Endothelial cell of umbilical vein (primary cell): ENCODE measurements at regions not wholly inside any gene's neighbourhood (a gene's known extent, or its start where the extent isn't known, plus 50 kb on each side); places are given as distances from the start of the nearest gene placed in this dataset.

Experiments
- BruUV-seq: library from RNA; stranded (reverse); fragments of 400-500 nt; replicated peaks from 2 replicates; lab custom pipeline; 2021; lab: Mats Ljungman, UMichigan
- CTCF ChIA-PET: fragments of 300-600, 350-600 bp; sonication (Branson Sonifier 250); formaldehyde crosslinking; loops from one replicate; lab custom pipeline; 2021; ENCODE audit warnings: antibody characterized with exemption, inconsistent platforms; lab: Charles Lee
- POLR2A ChIA-PET: fragments of 300-600, 350-600 bp; sonication (Branson Sonifier 250); formaldehyde crosslinking; loops from one replicate; lab custom pipeline; 2021; ENCODE audit warnings: antibody characterized with exemption, inconsistent platforms; lab: Charles Lee
- DNase-seq: peaks from one replicate; pipeline ENCODE4 v3.0.0-alpha.2; 2011; ENCODE audit warnings: low read depth, low spot score
- FAIRE-seq: peaks from 2 replicates; lab custom pipeline; 2011; peaks lifted over from hg19 to GRCh38; lab: Jason Lieb, UNC
- H2AFZ ChIP-seq: 2 replicates; pipeline ENCODE4 v1.6.0; 2012; ENCODE audit warnings: low read depth, low read length, control low read depth, inconsistent platforms
- H3K27ac ChIP-seq: 2 replicates; pipeline ENCODE4 v1.5.1; 2011; ENCODE audit warnings: low read depth, mild to moderate bottlenecking, control low read depth, low read length, moderate library complexity; ENCODE audit not compliant: insufficient read depth
- H3K27me3 ChIP-seq, 2 experiments: 2 replicates each; pipeline versions ENCODE4 v1.6.0 to v1.6.1; 2011; ENCODE audit warnings: low read length in 2 of 2, mixed read lengths in 1 of 2; ENCODE audit not compliant: control insufficient read depth in 2 of 2, insufficient read depth in 2 of 2
- H3K36me3 ChIP-seq, 2 experiments: 2 replicates in 1 of 2; 3 replicates in 1 of 2; pipeline ENCODE4 v1.5.1; 2011; ENCODE audit warnings: low read length in 2 of 2, mild to moderate bottlenecking in 1 of 2, moderate library complexity in 1 of 2; ENCODE audit not compliant: control insufficient read depth in 2 of 2, insufficient read depth in 2 of 2; ENCODE audit errors: extremely low read depth in 1 of 2
- H3K4me1 ChIP-seq: 3 replicates; pipeline ENCODE4 v1.5.1; 2011; ENCODE audit warnings: mild to moderate bottlenecking, low read length; ENCODE audit not compliant: control insufficient read depth, insufficient read depth; ENCODE audit errors: extremely low read depth
- H3K4me2 ChIP-seq: 2 replicates; pipeline ENCODE4 v1.6.1; 2011; ENCODE audit warnings: low read length, control low read depth, mixed read lengths; ENCODE audit not compliant: insufficient read depth
- H3K4me3 ChIP-seq, 3 experiments: fragments of 200-600 bp in 1 of 3; sonication (generic), shearing (Covaris generic) in 1 of 3; replicated peaks in 1 of 3; 2 replicates each; pipeline ENCODE4 v1.5.1; 2011 to 2016; ENCODE audit warnings: control low read depth in 3 of 3, low read length in 3 of 3, mild to moderate bottlenecking in 2 of 3, inconsistent platforms in 1 of 3, low read depth in 1 of 3, moderate library complexity in 1 of 3; ENCODE audit not compliant: insufficient read depth in 1 of 3
- H3K79me2 ChIP-seq: 2 replicates; pipeline ENCODE4 v1.6.0; 2012; ENCODE audit warnings: low read length, inconsistent platforms; ENCODE audit not compliant: control insufficient read depth, insufficient read depth
- H3K9ac ChIP-seq: replicated peaks from 2 replicates; pipeline ENCODE3; 2011; ENCODE audit warnings: low read length, control low read depth; ENCODE audit not compliant: insufficient read depth; ENCODE audit errors: extremely low read depth
- H3K9me1 ChIP-seq: replicated peaks from 3 replicates; pipeline ENCODE4 v1.6.0; 2011; ENCODE audit warnings: mild to moderate bottlenecking, low read length; ENCODE audit not compliant: control insufficient read depth, insufficient read depth; ENCODE audit errors: extremely low read depth
- H3K9me3 ChIP-seq: replicated peaks from 2 replicates; pipeline ENCODE4 v1.5.1; 2012; ENCODE audit warnings: low read length, inconsistent platforms; ENCODE audit not compliant: control insufficient read depth, insufficient read depth
- H4K20me1 ChIP-seq: replicated peaks from 2 replicates; pipeline ENCODE3; 2011; ENCODE audit warnings: mild to moderate bottlenecking, low read length; ENCODE audit not compliant: control insufficient read depth, insufficient read depth; ENCODE audit errors: extremely low read depth
- CTCF ChIP-seq, 2 donors: IDR thresholded peaks; 1 replicate in 1 of 2; 2 replicates in 1 of 2; pipeline ENCODE4 v1.5.1; 2011; ENCODE audit warnings: low read length in 2 of 2, mild to moderate bottlenecking in 2 of 2, moderate library complexity in 2 of 2, control low read depth in 1 of 2, inconsistent platforms in 1 of 2, low read depth in 1 of 2; ENCODE audit not compliant: insufficient read depth in 1 of 2; ENCODE audit errors: extremely low read depth in 1 of 2
- EZH2 ChIP-seq: IDR thresholded peaks from 2 replicates; pipeline ENCODE4 v1.6.1; 2012; ENCODE audit warnings: borderline replicate concordance, low read depth, mild to moderate bottlenecking, moderate library complexity, low read length, inconsistent platforms; ENCODE audit not compliant: severe bottlenecking
- FOS ChIP-seq: IDR thresholded peaks from 2 replicates; pipeline ENCODE4 v1.6.1; 2011; ENCODE audit warnings: mild to moderate bottlenecking, low read length, moderate library complexity, borderline replicate concordance; ENCODE audit not compliant: insufficient read depth
- GATA2 ChIP-seq: IDR thresholded peaks from 2 replicates; pipeline ENCODE4 v1.7.0; 2011; ENCODE audit warnings: low read depth, mild to moderate bottlenecking, moderate library complexity, mixed read lengths, low read length; ENCODE audit not compliant: insufficient read length, insufficient read depth
- JUN ChIP-seq: IDR thresholded peaks from 2 replicates; pipeline ENCODE4 v1.6.1; 2011; ENCODE audit warnings: borderline replicate concordance, low read depth; ENCODE audit not compliant: insufficient read length, insufficient read depth
- MYC ChIP-seq: IDR thresholded peaks from one replicate; pipeline ENCODE4 v1.6.1; 2011; ENCODE audit warnings: mild to moderate bottlenecking, low read depth, low read length
- POLR2A ChIP-seq: IDR thresholded peaks from 2 replicates; pipeline ENCODE4 v1.6.1; 2012; ENCODE audit warnings: low read depth, mild to moderate bottlenecking, control low read depth, low read length
- POLR2AphosphoS5 ChIP-seq: IDR thresholded peaks from 2 replicates; pipeline ENCODE4 v1.6.1; 2012; ENCODE audit warnings: low read depth, mild to moderate bottlenecking, control low read depth, low read length, moderate library complexity; ENCODE audit not compliant: insufficient read depth
- dilution Hi-C: fragments of 300-500 bp; cut with MboI; formaldehyde crosslinking; loops from one replicate; pipeline ENCODE4 v1.15.0; 2019; ENCODE audit warnings: low sequenced_read_pairs; ENCODE audit not compliant: extremely low pct_ligation_motif_present
- intact Hi-C: fragments of 100-400 bp; cut with micrococcal nuclease; formaldehyde crosslinking; loops from one replicate; pipeline ENCODE4 v1.10.0; 2022
- TF ChIP-seq, protein P1 (sequence below): IDR thresholded peaks from 2 replicates; pipeline ENCODE4 v1.6.1; 2011; ENCODE audit not compliant: insufficient read depth, insufficient read length

- H2AFZ ChIP-seq, result no peak overlapping the region
- no peak for FAIRE-seq
- intact Hi-C loops (no loop called here), dilution Hi-C loops (no loop called here)
- H3K79me2 ChIP-seq, result no peaks in the 10 kb centered on the region
- H3K36me3 ChIP-seq, result no peaks in the 10 kb centered on the region
- H3K9me3 ChIP-seq, result no peaks in the 10 kb centered on the region
- no peaks in the 10 kb centered on the region for H4K20me1 ChIP-seq
- H3K4me2 ChIP-seq, result no peak overlapping the region
- DNase-seq, result no peak
- H3K4me1 ChIP-seq, result no peaks in the 10 kb centered on the region
- no peaks in the 10 kb centered on the region for H3K9me1 ChIP-seq
- no peak for TF ChIP-seq JUN
- TF ChIP-seq GATA2, result no peak
- TF ChIP-seq FOS, result no peak
- no peak for TF ChIP-seq POLR2A
- TF ChIP-seq, protein P1, sequence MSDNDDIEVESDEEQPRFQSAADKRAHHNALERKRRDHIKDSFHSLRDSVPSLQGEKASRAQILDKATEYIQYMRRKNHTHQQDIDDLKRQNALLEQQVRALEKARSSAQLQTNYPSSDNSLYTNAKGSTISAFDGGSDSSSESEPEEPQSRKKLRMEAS, result no peak
- TF ChIP-seq CTCF (IDR thresholded peaks at IDR 0.05; ENCODE audit: extremely low read depth in 1 of 2, insufficient read depth in 1 of 2, low read depth in 1 of 2, low read length in 2 of 2), result no peak
- TF ChIP-seq MYC, result no peak
- no peak for TF ChIP-seq POLR2AphosphoS5
- no peak for TF ChIP-seq EZH2
- H3K27me3 ChIP-seq, result no peaks in the 10 kb centered on the region
- no peak overlapping the region for H3K4me3 ChIP-seq
- H3K9ac ChIP-seq, result no peak overlapping the region
- POLR2A ChIA-PET, result interaction anchor here (0.6 kb wide), 1 partner anchor 403 kb away, joined by 3 read pairs; no protein-coding TSS in a partner anchor
- BruUV-seq, result no TSS peak
- no peak overlapping the region for H3K27ac ChIP-seq
- CTCF ChIA-PET, result no interaction called here
Observed at GRCh38 chr12:58169826-58170225, 228.5 kb downstream of the ATP23 start.
